ENCODE measurements at regions not wholly inside any gene's neighbourhood (a gene's known extent, or its start where the extent isn't known, plus 50 kb on each side); places are given as distances from the start of the nearest gene placed in this dataset.
"Not testable (repeated sequence)": the region's sequence is repeated elsewhere in the genome, so short reads cannot be mapped to it uniquely, and the experiment has no call there.

GRCh38 chr7:86983654-86984053, 75.8 kb downstream of the ELAPOR2 start:
- TF ChIP-seq CTCF (IDR thresholded peaks at IDR 0.05; ENCODE audit: low read depth, low read length); EZH2phosphoT487 (IDR thresholded peaks at IDR 0.05; ENCODE audit: low read depth): not testable (repeated sequence)
